Hepatocyte (in vitro differentiated cells): ENCODE measurements at regions not wholly inside any gene's neighbourhood (a gene's known extent, or its start where the extent isn't known, plus 50 kb on each side); places are given as distances from the start of the nearest gene placed in this dataset.

ENCODE experiments used
- EZH2 ChIP-seq: fragments of 200-600 bp; sonication (generic); IDR thresholded peaks from 2 replicates; pipeline ENCODE4 v1.6.1; 2016; ENCODE audit warnings: antibody characterized with exemption, mild to moderate bottlenecking, borderline replicate concordance
- TF ChIP-seq, protein P1 (sequence below): fragments of 200-600 bp; sonication (generic); IDR thresholded peaks from 2 replicates; pipeline ENCODE4 v1.5.1; 2016; ENCODE audit warnings: antibody characterized with exemption, mild to moderate bottlenecking; ENCODE audit not compliant: poor library complexity

DNA sequence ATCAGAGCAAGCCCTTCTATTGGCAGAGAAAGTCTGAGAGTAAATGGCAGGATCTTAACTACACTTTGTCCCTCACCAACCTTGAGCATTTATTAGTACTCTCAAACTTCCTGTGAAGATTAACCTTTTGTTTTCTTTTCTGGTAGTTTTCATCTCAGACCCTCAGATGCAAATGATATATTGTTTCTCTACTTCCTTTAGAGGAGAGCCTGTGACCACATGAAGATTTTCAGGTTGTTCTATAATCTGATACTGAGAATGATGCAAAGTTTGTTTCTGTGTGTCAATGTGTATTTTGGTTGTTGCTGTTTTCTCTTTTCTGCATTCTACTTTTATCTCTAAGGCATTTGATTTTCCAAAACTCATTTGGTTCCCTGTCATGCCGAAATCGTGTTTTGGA lies 165.8 kb upstream of the CYSLTR1 start:
- TF ChIP-seq EZH2, result no peak
- TF ChIP-seq, protein P1, sequence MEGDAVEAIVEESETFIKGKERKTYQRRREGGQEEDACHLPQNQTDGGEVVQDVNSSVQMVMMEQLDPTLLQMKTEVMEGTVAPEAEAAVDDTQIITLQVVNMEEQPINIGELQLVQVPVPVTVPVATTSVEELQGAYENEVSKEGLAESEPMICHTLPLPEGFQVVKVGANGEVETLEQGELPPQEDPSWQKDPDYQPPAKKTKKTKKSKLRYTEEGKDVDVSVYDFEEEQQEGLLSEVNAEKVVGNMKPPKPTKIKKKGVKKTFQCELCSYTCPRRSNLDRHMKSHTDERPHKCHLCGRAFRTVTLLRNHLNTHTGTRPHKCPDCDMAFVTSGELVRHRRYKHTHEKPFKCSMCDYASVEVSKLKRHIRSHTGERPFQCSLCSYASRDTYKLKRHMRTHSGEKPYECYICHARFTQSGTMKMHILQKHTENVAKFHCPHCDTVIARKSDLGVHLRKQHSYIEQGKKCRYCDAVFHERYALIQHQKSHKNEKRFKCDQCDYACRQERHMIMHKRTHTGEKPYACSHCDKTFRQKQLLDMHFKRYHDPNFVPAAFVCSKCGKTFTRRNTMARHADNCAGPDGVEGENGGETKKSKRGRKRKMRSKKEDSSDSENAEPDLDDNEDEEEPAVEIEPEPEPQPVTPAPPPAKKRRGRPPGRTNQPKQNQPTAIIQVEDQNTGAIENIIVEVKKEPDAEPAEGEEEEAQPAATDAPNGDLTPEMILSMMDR, result no peak
